DOHH2 (cell line): ENCODE measurements at regions not wholly inside any gene's neighbourhood (a gene's known extent, or its start where the extent isn't known, plus 50 kb on each side); places are given as distances from the start of the nearest gene placed in this dataset.

Experiments
- H3F3A ChIP-seq: fragments of 200-600 bp; sonication (generic), shearing (Covaris generic); 2 replicates; pipeline ENCODE4 v1.6.0; 2016; ENCODE audit warnings: antibody characterized with exemption, mild to moderate bottlenecking; ENCODE audit not compliant: control insufficient read depth, insufficient read depth
- H3K27ac ChIP-seq: fragments of 200-600 bp; sonication (generic); 2 replicates; pipeline ENCODE4 v1.5.1; 2014; ENCODE audit warnings: low read depth, mild to moderate bottlenecking, low read length, moderate library complexity
- H3K27me3 ChIP-seq: fragments of 200-600 bp; sonication (generic); 2 replicates; pipeline ENCODE4 v1.6.1; 2014; ENCODE audit warnings: mild to moderate bottlenecking, low read length, mixed read lengths; ENCODE audit not compliant: control insufficient read depth
- H3K36me3 ChIP-seq: fragments of 200-600 bp; sonication (generic); 2 replicates; pipeline ENCODE4 v1.6.1; 2014; ENCODE audit warnings: mild to moderate bottlenecking, low read length, moderate library complexity, mixed read lengths; ENCODE audit not compliant: control insufficient read depth
- H3K4me1 ChIP-seq: fragments of 200-600 bp; sonication (generic); 2 replicates; pipeline ENCODE4 v1.6.1; 2014; ENCODE audit warnings: mild to moderate bottlenecking, low read length, mixed read lengths; ENCODE audit not compliant: control insufficient read depth
- H3K4me2 ChIP-seq: fragments of 200-600 bp; sonication (generic); 2 replicates; pipeline ENCODE4 v1.6.0; 2014; ENCODE audit warnings: mild to moderate bottlenecking, low read length, moderate library complexity
- H3K4me3 ChIP-seq: fragments of 200-600 bp; sonication (generic); 2 replicates; pipeline ENCODE4 v1.5.1; 2014; ENCODE audit warnings: mild to moderate bottlenecking, low read length, mixed read lengths
- H3K79me2 ChIP-seq: fragments of 200-600 bp; sonication (generic); 2 replicates; pipeline ENCODE4 v1.6.1; 2014; ENCODE audit warnings: mild to moderate bottlenecking, low read length, mixed read lengths; ENCODE audit not compliant: control insufficient read depth
- H3K9me2 ChIP-seq: fragments of 200-600 bp; sonication (generic); replicated peaks from 2 replicates; pipeline ENCODE4 v1.6.1; 2014; ENCODE audit warnings: mild to moderate bottlenecking, low read length, mixed read lengths; ENCODE audit not compliant: control insufficient read depth
- H3K9me3 ChIP-seq: fragments of 200-600 bp; sonication (generic); 2 replicates; pipeline ENCODE4 v1.6.1; 2014; ENCODE audit warnings: antibody characterized with exemption, low read length, mixed read lengths; ENCODE audit not compliant: control insufficient read depth, insufficient read depth
- H4K20me1 ChIP-seq: fragments of 200-600 bp; sonication (generic); 2 replicates; pipeline ENCODE4 v1.6.0; 2014; ENCODE audit warnings: low read depth, mild to moderate bottlenecking, antibody characterized with exemption, low read length, moderate library complexity; ENCODE audit not compliant: control insufficient read depth, insufficient read depth
- CTCF ChIP-seq: fragments of 200-600 bp; sonication (generic); IDR thresholded peaks from one replicate; pipeline ENCODE4 v1.5.1; 2014; ENCODE audit warnings: antibody characterized with exemption, mild to moderate bottlenecking, low read depth, low read length; ENCODE audit not compliant: poor library complexity, severe bottlenecking
- EZH2phosphoT487 ChIP-seq: fragments of 200-600 bp; sonication (generic); IDR thresholded peaks from 2 replicates; pipeline ENCODE4 v1.6.1; 2017; ENCODE audit warnings: borderline replicate concordance, mild to moderate bottlenecking, antibody characterized with exemption, low read length, moderate library complexity, mixed read lengths

- H3K27ac ChIP-seq = no peak overlapping the region
- TF ChIP-seq EZH2phosphoT487 (no peak), CTCF (peak; percentile 29)
- H3K79me2 ChIP-seq = no peaks in the 10 kb centered on the region
- H3K36me3 ChIP-seq = no peaks in the 10 kb centered on the region
- H3K4me2 ChIP-seq = no peak overlapping the region
- H3K9me2 ChIP-seq = no peaks in the 10 kb centered on the region
- no peaks in the 10 kb centered on the region for H3K4me1 ChIP-seq
- H3K9me3 ChIP-seq = no peaks in the 10 kb centered on the region
- no peak overlapping the region for H3K4me3 ChIP-seq
- no peaks in the 10 kb centered on the region for H3K27me3 ChIP-seq
- no peaks in the 10 kb centered on the region for H3F3A ChIP-seq
- H4K20me1 ChIP-seq = no peaks in the 10 kb centered on the region
Observed at GRCh38 chr19:29084266-29084665, 128.7 kb downstream of the UQCRFS1 start.

- no peaks in the 10 kb centered on the region for H3K9me2 ChIP-seq
- no peaks in the 10 kb centered on the region for H3K79me2 ChIP-seq
- H3K27ac ChIP-seq = no peak overlapping the region
- no peaks in the 10 kb centered on the region for H3K9me3 ChIP-seq
- H3K4me2 ChIP-seq = no peak overlapping the region
- TF ChIP-seq CTCF = no peak
- no peak for TF ChIP-seq EZH2phosphoT487
- H3K36me3 ChIP-seq = no peaks in the 10 kb centered on the region
- no peaks in the 10 kb centered on the region for H3F3A ChIP-seq
- H3K4me3 ChIP-seq = no peak overlapping the region
- no peaks in the 10 kb centered on the region for H4K20me1 ChIP-seq
- H3K4me1 ChIP-seq = no peaks in the 10 kb centered on the region
- no peaks in the 10 kb centered on the region for H3K27me3 ChIP-seq
Observed at GRCh38 chr19:29083863-29084262, 129.1 kb downstream of the UQCRFS1 start.

DNA sequence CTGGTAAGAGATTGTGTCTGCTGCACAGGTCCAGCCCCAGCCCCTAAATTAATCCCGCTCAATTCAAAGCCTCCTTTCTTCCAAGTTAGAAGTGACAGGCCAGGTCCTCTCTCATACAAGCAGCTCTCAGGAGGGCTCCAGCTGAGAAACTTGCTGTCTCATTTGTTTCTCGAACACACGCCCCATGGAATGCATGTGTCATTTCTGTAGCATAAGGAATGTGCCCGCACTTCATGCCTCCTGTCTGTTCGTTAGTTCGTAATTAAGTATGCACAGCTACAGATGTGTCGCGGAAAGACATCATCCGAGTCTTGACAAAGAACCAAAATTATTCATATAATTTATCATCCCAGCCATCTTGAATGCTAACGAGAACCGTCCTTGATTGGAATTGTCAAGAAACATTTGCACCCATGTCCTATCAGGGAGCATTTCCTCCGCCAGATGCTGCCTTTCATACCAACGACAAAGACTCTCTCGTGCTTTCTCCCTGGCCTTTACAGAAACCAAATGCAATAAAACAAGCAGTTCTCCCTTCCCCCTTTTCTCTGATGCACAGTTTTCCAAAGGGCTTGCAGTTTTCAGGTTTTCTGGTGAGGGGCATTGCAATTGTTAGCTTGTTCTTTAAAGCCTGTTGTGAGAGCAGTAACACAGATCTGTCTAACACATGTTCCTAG is 133.5 kb downstream of the UQCRFS1 start:
- no peaks in the 10 kb centered on the region for H3K9me2 ChIP-seq
- no peaks in the 10 kb centered on the region for H4K20me1 ChIP-seq
- no peak overlapping the region for H3K27ac ChIP-seq
- no peaks in the 10 kb centered on the region for H3F3A ChIP-seq
- H3K4me3 ChIP-seq = no peak overlapping the region
- H3K9me3 ChIP-seq = no peaks in the 10 kb centered on the region
- no peak overlapping the region for H3K4me2 ChIP-seq
- H3K4me1 ChIP-seq = no peaks in the 10 kb centered on the region
- H3K27me3 ChIP-seq = no peaks in the 10 kb centered on the region
- TF ChIP-seq EZH2phosphoT487 = no peak
- TF ChIP-seq CTCF = no peak
- H3K79me2 ChIP-seq = no peaks in the 10 kb centered on the region
- no peaks in the 10 kb centered on the region for H3K36me3 ChIP-seq
